Stimulated activated naive B cell treated with anti-CD40 and anti-IgM and Interleukin-4, amounts not matched to agents 10 μg/mL and 1 μg/mL and 100 μg/mL, for 72 hours (primary cell): ENCODE measurements at regions not wholly inside any gene's neighbourhood (a gene's known extent, or its start where the extent isn't known, plus 50 kb on each side); places are given as distances from the start of the nearest gene placed in this dataset.
"Not testable (repeated sequence)": the region's sequence is repeated elsewhere in the genome, so short reads cannot be mapped to it uniquely, and the experiment has no call there.

Experiments
- ATAC-seq, 2 donors: fragments of 150-1000 bp; cut with Tn5 transposase; replicated peaks; 2 replicates each; pipeline ENCODE4 v1.10.0; 2021; ENCODE audit warnings: moderate library complexity in 1 of 2
- DNase-seq: peaks from one replicate; pipeline ENCODE4 v3.0.0; 2021
- H3K27ac Mint-ChIP-seq: one replicate; pipeline ENCODE4 v1.8.0; 2022; ENCODE audit warnings: mild to moderate bottlenecking, mixed read lengths
- H3K27me3 Mint-ChIP-seq, 2 donors: one replicate each; pipeline ENCODE4 v1.8.0; 2022; ENCODE audit warnings: mixed read lengths in 2 of 2
- H3K36me3 Mint-ChIP-seq, 2 donors: one replicate each; pipeline ENCODE4 v1.8.0; 2022; ENCODE audit warnings: mixed read lengths in 2 of 2, mild to moderate bottlenecking in 1 of 2
- H3K4me1 Mint-ChIP-seq, 2 donors: one replicate each; pipeline ENCODE4 v1.8.0; 2022; ENCODE audit warnings: mixed read lengths in 2 of 2, mild to moderate bottlenecking in 1 of 2
- H3K4me3 Mint-ChIP-seq, 2 donors: one replicate each; pipeline ENCODE4 v1.8.0; 2022; ENCODE audit warnings: mild to moderate bottlenecking in 2 of 2, mixed read lengths in 2 of 2, moderate library complexity in 1 of 2
- H3K9me3 Mint-ChIP-seq, 2 donors: one replicate each; pipeline ENCODE4 v1.8.0; 2022; ENCODE audit warnings: mixed read lengths in 2 of 2, mild to moderate bottlenecking in 1 of 2

- not testable (repeated sequence) for H3K9me3 Mint-ChIP-seq, H3K4me1 Mint-ChIP-seq, H3K36me3 Mint-ChIP-seq, H3K27me3 Mint-ChIP-seq, DNase-seq, H3K27ac Mint-ChIP-seq, ATAC-seq, H3K4me3 Mint-ChIP-seq
Measured at GRCh38 chrX:81987217-81987616, 785.3 kb downstream of the SH3BGRL start.

GRCh38 chrX:81996166-81996565 is 794.3 kb downstream of the SH3BGRL start:
- Mint-ChIP-seq H3K4me3 (no peak overlapping the region), H3K4me1 (no peaks in the 10 kb centered on the region), H3K36me3 (no peaks in the 10 kb centered on the region), H3K9me3 (peaks cover 6 to 15% of the 10 kb centered on the region in 2 donors), H3K27ac (no peak overlapping the region), H3K27me3 (no peaks in the 10 kb centered on the region)
- DNase-seq (no peak), ATAC-seq (no peak)

GRCh38 chrX:82029571-82030218 is 827.8 kb downstream of the SH3BGRL start:
- Mint-ChIP-seq H3K4me3 (no peak overlapping the region), H3K4me1 (no peaks in the 10 kb centered on the region), H3K27ac (no peak overlapping the region), H3K27me3 (no peaks in the 10 kb centered on the region), H3K9me3 (peaks cover 6 to 8% of the 10 kb centered on the region in 2 donors), H3K36me3 (no peaks in the 10 kb centered on the region)
- no peak for ATAC-seq
- no peak for DNase-seq

GRCh38 chrX:82031250-82031649 is 829.3 kb downstream of the SH3BGRL start:
- Mint-ChIP-seq H3K27me3 (no peaks in the 10 kb centered on the region), H3K27ac (no peak overlapping the region), H3K9me3 (peaks cover 6 to 8% of the 10 kb centered on the region in 2 donors), H3K4me3 (no peak overlapping the region), H3K36me3 (no peaks in the 10 kb centered on the region), H3K4me1 (no peaks in the 10 kb centered on the region)
- ATAC-seq (no peak), DNase-seq (no peak)

- Mint-ChIP-seq H3K27ac (no peak overlapping the region), H3K36me3 (no peaks in the 10 kb centered on the region)
- no peak for ATAC-seq
Measured at GRCh38 chrX:82038793-82039192, 836.9 kb downstream of the SH3BGRL start.

GRCh38 chrX:82041034-82041433 is 839.1 kb downstream of the SH3BGRL start:
- no peaks in the 10 kb centered on the region for H3K36me3 Mint-ChIP-seq
- H3K27me3 Mint-ChIP-seq: no peaks in the 10 kb centered on the region
- H3K27ac Mint-ChIP-seq: no peak overlapping the region
- H3K9me3 Mint-ChIP-seq: peaks cover 3 to 11% of the 10 kb centered on the region in 2 donors
- ATAC-seq: no peak
- H3K4me1 Mint-ChIP-seq: no peaks in the 10 kb centered on the region
- DNase-seq: no peak
- no peak overlapping the region for H3K4me3 Mint-ChIP-seq

More at GRCh38 chrX:82038793-82039192, 836.9 kb downstream of the SH3BGRL start:
- Mint-ChIP-seq H3K4me1 (no peaks in the 10 kb centered on the region), H3K9me3 (peaks cover 3 to 11% of the 10 kb centered on the region in 2 donors), H3K4me3 (no peak overlapping the region), H3K27me3 (no peaks in the 10 kb centered on the region)
- DNase-seq: no peak

- no peak overlapping the region for H3K27ac Mint-ChIP-seq
- H3K4me1 Mint-ChIP-seq: no peaks in the 10 kb centered on the region
- H3K4me3 Mint-ChIP-seq: no peak overlapping the region
- DNase-seq (no peak), ATAC-seq (no peak)
- no peaks in the 10 kb centered on the region for H3K36me3 Mint-ChIP-seq
- no peaks in the 10 kb centered on the region for H3K27me3 Mint-ChIP-seq
- peaks cover 0 to 4% of the 10 kb centered on the region in 2 donors for H3K9me3 Mint-ChIP-seq
Measured at GRCh38 chrX:82058728-82059127, 856.8 kb downstream of the SH3BGRL start.

GRCh38 chrX:82070948-82071347 is 869.0 kb downstream of the SH3BGRL start:
- Mint-ChIP-seq H3K27ac (no peak overlapping the region), H3K27me3 (no peaks in the 10 kb centered on the region), H3K4me3 (no peak overlapping the region), H3K9me3 (peaks cover 3 to 4% of the 10 kb centered on the region in 2 donors), H3K36me3 (no peaks in the 10 kb centered on the region), H3K4me1 (no peaks in the 10 kb centered on the region)
- ATAC-seq (no peak), DNase-seq (no peak)

GRCh38 chrX:82081027-82081426 is 879.1 kb downstream of the SH3BGRL start:
- Mint-ChIP-seq H3K27ac (no peak overlapping the region), H3K4me1 (no peaks in the 10 kb centered on the region), H3K36me3 (no peaks in the 10 kb centered on the region), H3K27me3 (no peaks in the 10 kb centered on the region), H3K4me3 (no peak overlapping the region), H3K9me3 (peaks cover 1 to 15% of the 10 kb centered on the region in 2 donors)
- DNase-seq (no peak), ATAC-seq (no peak)

GRCh38 chrX:82087699-82088098 is 885.8 kb downstream of the SH3BGRL start:
- no peak for ATAC-seq
- Mint-ChIP-seq H3K9me3 (peaks cover 6 to 23% of the 10 kb centered on the region in 2 donors), H3K4me3 (no peak overlapping the region), H3K27ac (no peak overlapping the region), H3K36me3 (no peaks in the 10 kb centered on the region), H3K4me1 (no peaks in the 10 kb centered on the region), H3K27me3 (no peaks in the 10 kb centered on the region)
- DNase-seq: no peak

- no peaks in the 10 kb centered on the region for H3K27me3 Mint-ChIP-seq
- H3K4me1 Mint-ChIP-seq: no peaks in the 10 kb centered on the region
- DNase-seq (no peak), ATAC-seq (no peak)
- peaks cover 1 to 4% of the 10 kb centered on the region in 2 donors for H3K9me3 Mint-ChIP-seq
- no peak overlapping the region for H3K27ac Mint-ChIP-seq
- no peak overlapping the region for H3K4me3 Mint-ChIP-seq
- no peaks in the 10 kb centered on the region for H3K36me3 Mint-ChIP-seq
Measured at GRCh38 chrX:82092307-82092706, 890.4 kb downstream of the SH3BGRL start.

- Mint-ChIP-seq H3K4me3 (no peak overlapping the region), H3K4me1 (no peaks in the 10 kb centered on the region), H3K36me3 (no peaks in the 10 kb centered on the region), H3K27me3 (no peaks in the 10 kb centered on the region), H3K9me3 (no peaks in the 10 kb centered on the region), H3K27ac (no peak overlapping the region)
- ATAC-seq (no peak), DNase-seq (no peak)
Measured at GRCh38 chrX:82125103-82125502, 923.2 kb downstream of the SH3BGRL start.

- no peak for ATAC-seq
- Mint-ChIP-seq H3K36me3 (no peaks in the 10 kb centered on the region), H3K27ac (no peak overlapping the region), H3K27me3 (no peaks in the 10 kb centered on the region), H3K9me3 (peaks cover 0 to 4% of the 10 kb centered on the region in 2 donors), H3K4me3 (no peak overlapping the region), H3K4me1 (no peaks in the 10 kb centered on the region)
- no peak for DNase-seq
Measured at GRCh38 chrX:82127228-82128123, 925.6 kb downstream of the SH3BGRL start.

- DNase-seq (no peak), ATAC-seq (no peak)
- Mint-ChIP-seq H3K36me3 (no peaks in the 10 kb centered on the region), H3K27ac (no peak overlapping the region), H3K4me1 (no peaks in the 10 kb centered on the region), H3K4me3 (no peak overlapping the region), H3K27me3 (no peaks in the 10 kb centered on the region), H3K9me3 (peaks cover 6 to 14% of the 10 kb centered on the region in 2 donors)
Measured at GRCh38 chrX:82134378-82134777, 932.5 kb downstream of the SH3BGRL start.

- DNase-seq (no peak), ATAC-seq (no peak)
- H3K27ac Mint-ChIP-seq: no peak overlapping the region
- peaks cover 0 to 2% of the 10 kb centered on the region in 2 donors for H3K36me3 Mint-ChIP-seq
- H3K27me3 Mint-ChIP-seq: no peaks in the 10 kb centered on the region
- no peak overlapping the region for H3K4me3 Mint-ChIP-seq
- H3K4me1 Mint-ChIP-seq: no peaks in the 10 kb centered on the region
- peaks cover 2 to 9% of the 10 kb centered on the region in 2 donors for H3K9me3 Mint-ChIP-seq
Measured at GRCh38 chrX:82141942-82142341, 940.0 kb downstream of the SH3BGRL start.
